Erythroblast (primary cell): ENCODE measurements at regions not wholly inside any gene's neighbourhood (a gene's known extent, or its start where the extent isn't known, plus 50 kb on each side); places are given as distances from the start of the nearest gene placed in this dataset.

Experiments used
- GATA1 ChIP-seq: IDR thresholded peaks from 2 replicates; pipeline ENCODE4 v1.6.1; 2011; ENCODE audit warnings: low read depth, mild to moderate bottlenecking, control low read depth, low read length, moderate library complexity
- POLR2A ChIP-seq: IDR thresholded peaks from 2 replicates; pipeline ENCODE4 v1.6.1; 2011; ENCODE audit warnings: mild to moderate bottlenecking, low read length

GRCh38 chr7:81280531-81280930, 361.7 kb upstream of the SEMA3C start:
- no peak for TF ChIP-seq POLR2A
- TF ChIP-seq GATA1: no peak
